Upper lobe of right lung (tissue), 1 donor: ENCODE measurements at regions not wholly inside any gene's neighbourhood (a gene's known extent, or its start where the extent isn't known, plus 50 kb on each side); places are given as distances from the start of the nearest gene placed in this dataset.

Source experiments
- ATAC-seq: fragments of 200-7000 bp; cut with Tn5 transposase; one replicate; pipeline ENCODE4 v1.9.1; 2020; ENCODE audit warnings: mild to moderate bottlenecking, moderate library complexity
- DNase-seq: peaks from one replicate; pipeline ENCODE4 v3.0.0-alpha.2; 2020
- H3K27ac ChIP-seq: fragments of 200-600 bp; one replicate; pipeline ENCODE4 v1.8.0; 2022
- H3K27me3 ChIP-seq: fragments of 200-600 bp; one replicate; pipeline ENCODE4 v1.8.0; 2022; ENCODE audit warnings: mild to moderate bottlenecking
- H3K36me3 ChIP-seq: fragments of 200-600 bp; one replicate; pipeline ENCODE4 v1.8.0; 2022
- H3K4me1 ChIP-seq: fragments of 200-600 bp; one replicate; pipeline ENCODE4 v1.8.0; 2022
- H3K4me3 ChIP-seq: fragments of 200-600 bp; one replicate; pipeline ENCODE4 v1.8.0; 2022; ENCODE audit warnings: mild to moderate bottlenecking
- H3K9me3 ChIP-seq: fragments of 200-600 bp; one replicate; pipeline ENCODE4 v1.8.0; 2022
- CTCF ChIP-seq: fragments of 200-600 bp; IDR thresholded peaks from one replicate; pipeline ENCODE4 v1.8.0; 2022; ENCODE audit warnings: antibody characterized with exemption
- intact Hi-C: fragments of 100-400 bp; cut with DNase I; formaldehyde crosslinking; loops from one replicate; pipeline ENCODE4 v1.11.0; 2022
- donor health status: DM: no; HTN: yes; CAD: no; lungs with severe emphysema.

- intact Hi-C loops = no loop called here
- H3K4me3 ChIP-seq = no peak overlapping the region
- TF ChIP-seq CTCF = no peak
- no peaks in the 10 kb centered on the region for H3K9me3 ChIP-seq
- ATAC-seq = no peak
- no peak for DNase-seq
- H3K4me1 ChIP-seq = no peaks in the 10 kb centered on the region
- no peaks in the 10 kb centered on the region for H3K36me3 ChIP-seq
- H3K27ac ChIP-seq = no peak overlapping the region
- no peaks in the 10 kb centered on the region for H3K27me3 ChIP-seq
Observed at GRCh38 chr7:16202303-16202702, 219.0 kb downstream of the CRPPA start.

DNA sequence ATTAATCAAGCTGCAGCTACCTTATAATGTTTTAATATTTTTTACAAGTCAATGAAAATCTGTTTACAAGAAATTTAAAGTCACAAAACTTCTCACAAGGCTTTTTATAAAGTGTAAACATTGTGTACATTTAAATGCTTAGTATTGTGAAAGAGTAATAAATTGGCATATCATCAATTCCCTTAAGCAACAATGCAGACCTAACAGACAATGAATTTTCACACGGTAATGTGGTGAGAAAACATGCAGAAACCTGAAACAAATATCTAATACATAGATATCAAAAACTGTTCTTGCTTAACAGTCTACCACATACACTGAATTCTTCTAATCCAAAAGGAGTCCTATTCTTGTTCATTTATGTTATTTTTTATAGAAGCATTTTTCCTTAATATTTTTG is 220.7 kb downstream of the CRPPA start:
- Histone ChIP-seq H3K27me3 (no peaks in the 10 kb centered on the region), H3K36me3 (no peaks in the 10 kb centered on the region), H3K9me3 (no peaks in the 10 kb centered on the region), H3K27ac (no peak overlapping the region), H3K4me3 (no peak overlapping the region), H3K4me1 (no peaks in the 10 kb centered on the region)
- ATAC-seq = no peak
- no peak for DNase-seq
- intact Hi-C loops = no loop called here
- TF ChIP-seq CTCF = no peak

- no peak overlapping the region for H3K4me3 ChIP-seq
- no peak overlapping the region for H3K27ac ChIP-seq
- no peak for TF ChIP-seq CTCF
- no peaks in the 10 kb centered on the region for H3K27me3 ChIP-seq
- DNase-seq (no peak), ATAC-seq (no peak)
- H3K4me1 ChIP-seq = no peaks in the 10 kb centered on the region
- H3K9me3 ChIP-seq = no peaks in the 10 kb centered on the region
- intact Hi-C loops = no loop called here
- no peaks in the 10 kb centered on the region for H3K36me3 ChIP-seq
Observed at GRCh38 chr7:16193631-16194030, 227.7 kb downstream of the CRPPA start.

GRCh38 chr7:16189026-16189715 is 232.2 kb downstream of the CRPPA start:
- DNase-seq (no peak), ATAC-seq (no peak)
- no peaks in the 10 kb centered on the region for H3K36me3 ChIP-seq
- H3K27me3 ChIP-seq = no peaks in the 10 kb centered on the region
- no peaks in the 10 kb centered on the region for H3K4me1 ChIP-seq
- no peak for TF ChIP-seq CTCF
- intact Hi-C loops = no loop called here
- H3K4me3 ChIP-seq = no peak overlapping the region
- no peaks in the 10 kb centered on the region for H3K9me3 ChIP-seq
- H3K27ac ChIP-seq = no peak overlapping the region

DNA sequence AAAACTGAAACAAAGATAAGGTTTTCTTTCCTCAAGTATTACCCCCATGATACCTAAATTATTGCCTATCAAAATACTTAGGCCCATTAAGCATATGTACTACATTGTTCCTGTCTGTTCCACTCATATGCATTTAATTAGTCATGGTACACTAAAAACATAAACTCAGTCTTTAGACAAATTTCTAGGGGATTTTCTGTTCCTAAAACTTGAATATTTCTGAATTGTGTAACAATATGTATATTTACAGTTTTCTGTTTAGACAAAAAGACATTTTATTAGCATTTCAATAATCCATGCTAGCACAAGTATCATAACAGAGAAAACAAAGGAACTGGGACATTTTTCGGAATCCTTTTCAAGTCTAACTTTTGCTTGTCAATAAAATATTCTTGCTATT is 234.2 kb downstream of the CRPPA start:
- Histone ChIP-seq H3K4me1 (no peaks in the 10 kb centered on the region), H3K36me3 (no peaks in the 10 kb centered on the region), H3K4me3 (no peak overlapping the region), H3K27ac (no peak overlapping the region), H3K9me3 (no peaks in the 10 kb centered on the region), H3K27me3 (no peaks in the 10 kb centered on the region)
- TF ChIP-seq CTCF = no peak
- ATAC-seq = no peak
- DNase-seq = no peak
- intact Hi-C loops = no loop called here

- no peak overlapping the region for H3K27ac ChIP-seq
- no peak overlapping the region for H3K4me3 ChIP-seq
- no peaks in the 10 kb centered on the region for H3K9me3 ChIP-seq
- no peaks in the 10 kb centered on the region for H3K27me3 ChIP-seq
- no peaks in the 10 kb centered on the region for H3K4me1 ChIP-seq
- intact Hi-C loops = no loop called here
- no peak for DNase-seq
- no peak for TF ChIP-seq CTCF
- H3K36me3 ChIP-seq = no peaks in the 10 kb centered on the region
- ATAC-seq = no peak
Observed at GRCh38 chr7:16178585-16178984, 242.8 kb downstream of the CRPPA start.
